A549 (cell line): ENCODE measurements at regions not wholly inside any gene's neighbourhood (a gene's known extent, or its start where the extent isn't known, plus 50 kb on each side); places are given as distances from the start of the nearest gene placed in this dataset.

Experiments
- ATAC-seq, 2 experiments: fragments of 200-7000 bp in 1 of 2; fragments of >200 bp in 1 of 2; cut with Nextera tagmentation in 1 of 2; cut with Tn5 transposase in 1 of 2; 3 replicates each; pipeline versions ENCODE4 v1.8.0 to v1.9.1; 2018 to 2020; ENCODE audit warnings: mild to moderate bottlenecking in 1 of 2, moderate library complexity in 1 of 2
- CTCF ChIA-PET: fragments of 300-600 bp; sonication (Branson Sonifier 250); formaldehyde crosslinking; extraction: SDS; loops from one replicate; lab custom pipeline; 2021; ENCODE audit warnings: antibody characterized with exemption, inconsistent platforms; lab: Yijun Ruan, JAX
- POLR2A ChIA-PET: fragments of 350-600 bp; formaldehyde crosslinking; extraction: SDS; loops from one replicate; lab custom pipeline; 2021; ENCODE audit warnings: antibody characterized with exemption, inconsistent platforms; lab: Yijun Ruan, JAX
- DNase-seq, 2 experiments: peaks; one replicate each; pipeline versions ENCODE4 v3.0.0 to v3.0.0-alpha.2; 2011 to 2016; ENCODE audit warnings: low read depth in 1 of 2, low spot score in 1 of 2
- FAIRE-seq: peaks from 2 replicates; lab custom pipeline; 2011; peaks lifted over from hg19 to GRCh38; lab: Jason Lieb, UNC
- H3K27ac ChIP-seq, 2 experiments: fragments of >200 bp; sonication (Bioruptor Twin); formaldehyde crosslinking; 3 replicates each; pipeline ENCODE4 v1.5.1; 2016 to 2017
- H3K4me1 ChIP-seq: fragments of >200 bp; sonication (Bioruptor Twin); formaldehyde crosslinking; 3 replicates; pipeline ENCODE4 v1.6.1; 2016
- H3K4me2 ChIP-seq: fragments of >200 bp; sonication (Bioruptor Twin); formaldehyde crosslinking; 3 replicates; pipeline ENCODE4 v1.6.1; 2016
- H3K4me3 ChIP-seq: fragments of >200 bp; sonication (Bioruptor Twin); formaldehyde crosslinking; 3 replicates; pipeline ENCODE4 v1.5.1; 2016
- H3K9me3 ChIP-seq: fragments of >200 bp; sonication (Bioruptor Twin); formaldehyde crosslinking; 3 replicates; pipeline ENCODE4 v1.6.1; 2016
- BCL3 ChIP-seq: fragments of >200 bp; sonication (Bioruptor Twin); formaldehyde crosslinking; IDR thresholded peaks from 3 replicates; pipeline ENCODE4 v1.6.1; 2016
- CBX8 ChIP-seq: fragments of 200-600 bp; sonication (generic); IDR thresholded peaks from 2 replicates; pipeline ENCODE4 v1.6.1; 2016
- CTCF ChIP-seq: fragments of >200 bp; sonication (Bioruptor Twin); formaldehyde crosslinking; IDR thresholded peaks from 3 replicates; pipeline ENCODE4 v1.5.1; 2016
- EHMT2 ChIP-seq: fragments of 200-600 bp; sonication (generic); IDR thresholded peaks from 2 replicates; pipeline ENCODE4 v1.6.1; 2016; ENCODE audit warnings: antibody characterized with exemption, low read depth, mild to moderate bottlenecking, moderate library complexity
- ELK1 ChIP-seq: fragments of 150-350 bp; IDR thresholded peaks from 2 replicates; pipeline ENCODE4 v1.6.1; 2014; ENCODE audit warnings: low read depth, mild to moderate bottlenecking, low read length
- ESRRA ChIP-seq: fragments of 150-350 bp; IDR thresholded peaks from 2 replicates; pipeline ENCODE4 v1.6.1; 2014; ENCODE audit warnings: mild to moderate bottlenecking, low read length, borderline replicate concordance
- FOXS1 ChIP-seq: fragments of 250-450 bp; sonication (Bioruptor Pico); IDR thresholded peaks from 2 replicates; pipeline ENCODE4 v1.5.0; 2020; ENCODE audit warnings: mild to moderate bottlenecking, moderate library complexity
- GATA3 ChIP-seq: IDR thresholded peaks from 2 replicates; pipeline ENCODE4 v1.6.1; 2012; ENCODE audit warnings: borderline replicate concordance
- HEYL ChIP-seq: fragments of 250-450 bp; sonication (Bioruptor Pico); IDR thresholded peaks from 2 replicates; pipeline ENCODE4 v1.8.0; 2021; ENCODE audit warnings: mild to moderate bottlenecking, moderate library complexity
- HMGXB4 ChIP-seq: fragments of 250-450 bp; sonication (Bioruptor Pico); IDR thresholded peaks from 2 replicates; pipeline ENCODE4 v1.5.0; 2021; ENCODE audit warnings: mild to moderate bottlenecking, moderate library complexity, borderline replicate concordance
- HOXB13 ChIP-seq: fragments of 250-450 bp; sonication (Bioruptor Pico); IDR thresholded peaks from 2 replicates; pipeline ENCODE4 v1.5.0; 2020; ENCODE audit warnings: low read depth, mild to moderate bottlenecking, moderate library complexity
- JUN ChIP-seq, 2 experiments: fragments of >200 bp; sonication (Bioruptor Twin); formaldehyde crosslinking; IDR thresholded peaks; 2 replicates in 1 of 2; 3 replicates in 1 of 2; pipeline ENCODE4 v1.6.1; 2016 to 2017
- JUNB ChIP-seq: fragments of >200 bp; sonication (Bioruptor Twin); formaldehyde crosslinking; IDR thresholded peaks from 2 replicates; pipeline ENCODE4 v1.6.1; 2016
- KDM1A ChIP-seq: fragments of 200-600 bp; sonication (generic); IDR thresholded peaks from 2 replicates; pipeline ENCODE4 v1.6.1; 2016; ENCODE audit warnings: low read depth, mild to moderate bottlenecking
- MAFK ChIP-seq: fragments of 450-650 bp; IDR thresholded peaks from 2 replicates; pipeline ENCODE4 v1.6.1; 2014; ENCODE audit not compliant: partially characterized antibody
- MAX ChIP-seq: IDR thresholded peaks from 2 replicates; pipeline ENCODE4 v1.6.1; 2012
- MAZ ChIP-seq: fragments of 150-350 bp; IDR thresholded peaks from 2 replicates; pipeline ENCODE4 v1.6.1; 2014; ENCODE audit warnings: antibody characterized with exemption, low read depth, low read length, borderline replicate concordance
- NR3C1 ChIP-seq: fragments of >200 bp; sonication (Bioruptor Twin); formaldehyde crosslinking; IDR thresholded peaks from 3 replicates; pipeline ENCODE4 v1.6.1; 2017
- POLR2AphosphoS2 ChIP-seq: conservative IDR thresholded peaks from 2 replicates; pipeline ENCODE4 v1.6.1; 2012; ENCODE audit warnings: low read length, improper control_type of control experiment, inconsistent platforms
- SMC3 ChIP-seq: fragments of >200 bp; sonication (Bioruptor Twin); formaldehyde crosslinking; IDR thresholded peaks from 3 replicates; pipeline ENCODE4 v1.6.1; 2018; ENCODE audit warnings: inconsistent platforms
- SREBF2 ChIP-seq: fragments of 450-650 bp; IDR thresholded peaks from 2 replicates; pipeline ENCODE4 v1.6.1; 2014; ENCODE audit warnings: mild to moderate bottlenecking, moderate library complexity
- TFCP2L1 ChIP-seq: fragments of 250-450 bp; sonication (Bioruptor Pico); IDR thresholded peaks from 2 replicates; pipeline ENCODE4 v1.5.0; 2021; ENCODE audit warnings: mild to moderate bottlenecking
- ZC3H11A ChIP-seq: fragments of 450-650 bp; IDR thresholded peaks from 2 replicates; pipeline ENCODE4 v1.6.1; 2014; ENCODE audit warnings: antibody characterized with exemption, mild to moderate bottlenecking
- ZFP36 ChIP-seq: fragments of 450-650 bp; IDR thresholded peaks from 2 replicates; pipeline ENCODE4 v1.6.1; 2014; ENCODE audit warnings: borderline replicate concordance; ENCODE audit not compliant: partially characterized antibody
- ZNF302 ChIP-seq: fragments of 250-450 bp; sonication (Bioruptor Pico); IDR thresholded peaks from 2 replicates; pipeline ENCODE4 v1.9.0; 2021; ENCODE audit warnings: inconsistent platforms, mild to moderate bottlenecking, moderate library complexity
- WGBS: methylation state at CpG from one replicate; pipeline ENCODE4 v1.1.6; 2017; ENCODE audit errors: missing lambda C conversion rate; 5-methylcytosine and 5-hydroxymethylcytosine counted together

- H3K27ac ChIP-seq: no peak overlapping the region
- POLR2A ChIA-PET: no interaction called here
- CTCF ChIA-PET: interaction anchor here (0.5 kb wide), 1 partner anchor 182 kb away, joined by 3 read pairs; no protein-coding TSS in a partner anchor
- DNase-seq (no peak), ATAC-seq (peak; percentile 27 to 31; a peak in 3 of 6 replicates), FAIRE-seq (no peak)
- WGBS: 10% methylated on average over 19 of the region's 26 CpGs
- no peaks in the 10 kb centered on the region for H3K4me1 ChIP-seq
- TF ChIP-seq MAFK: no peak
- no peak for TF ChIP-seq ZFP36
- TF ChIP-seq HEYL (CRISPR knock-in tag): no peak
- no peak for TF ChIP-seq BCL3
- no peak for TF ChIP-seq HOXB13 (CRISPR knock-in tag)
- H3K4me2 ChIP-seq: peak overlapping the region; percentile 40; the same call in 2 of the 3 replicates
- no peaks in the 10 kb centered on the region for H3K9me3 ChIP-seq
- H3K4me3 ChIP-seq: no peak overlapping the region
Measured at GRCh38 chr5:1948663-1949191, 66.0 kb upstream of the IRX4 start.

- ATAC-seq (no peak), FAIRE-seq (no peak)
- Histone ChIP-seq H3K4me3 (no peak overlapping the region), H3K9me3 (no peaks in the 10 kb centered on the region), H3K27ac (no peak overlapping the region), H3K4me1 (no peaks in the 10 kb centered on the region)
- ChIA-PET POLR2A (no interaction called here), CTCF (no interaction called here)
- 34% methylated on average over 10 of the region's 10 CpGs for WGBS
- TF ChIP-seq JUN (IDR thresholded peaks at IDR 0.05) (no peak), KDM1A (no peak), ZNF302 (CRISPR knock-in tag) (no peak), SMC3 (no peak), HOXB13 (CRISPR knock-in tag) (no peak), CTCF (no peak), CBX8 (no peak), ZC3H11A (no peak)
- TF ChIP-seq, all 56 proteins: peak for 0
- no peak overlapping the region for H3K4me2 ChIP-seq
- no peak for DNase-seq
Measured at GRCh38 chr5:1948111-1948510, 65.4 kb upstream of the IRX4 start.

GRCh38 chr5:1946776-1947175, 64.1 kb upstream of the IRX4 start:
- no peak for ATAC-seq
- CTCF ChIA-PET: interaction anchor here (1.4 kb wide), 1 partner anchor 10 kb away, joined by 3 read pairs; no protein-coding TSS in a partner anchor
- WGBS: 37% methylated on average over 13 of the region's 13 CpGs
- no peak for DNase-seq
- no peaks in the 10 kb centered on the region for H3K4me1 ChIP-seq
- TF ChIP-seq JUNB (no peak), POLR2AphosphoS2 (no peak)
- TF ChIP-seq, all 56 proteins: peak for 0
- POLR2A ChIA-PET: no interaction called here
- Histone ChIP-seq H3K4me2 (no peak overlapping the region), H3K4me3 (no peak overlapping the region), H3K27ac (no peak overlapping the region), H3K9me3 (no peaks in the 10 kb centered on the region)
- FAIRE-seq: no peak

- no peak overlapping the region for H3K4me2 ChIP-seq
- ATAC-seq (no peak), FAIRE-seq (no peak), DNase-seq (no peak)
- H3K27ac ChIP-seq: no peak overlapping the region
- ChIA-PET CTCF (interaction anchor here (1.4 kb wide), 1 partner anchor 11 kb away, joined by 3 read pairs; no protein-coding TSS in a partner anchor), POLR2A (no interaction called here)
- WGBS: 31% methylated on average over 17 of the region's 17 CpGs
- no peaks in the 10 kb centered on the region for H3K4me1 ChIP-seq
- H3K9me3 ChIP-seq: no peaks in the 10 kb centered on the region
- no peak overlapping the region for H3K4me3 ChIP-seq
- TF ChIP-seq ZFP36 (no peak), MAFK (no peak), NR3C1 (no peak), MAZ (no peak), ELK1 (no peak), CBX8 (no peak), EHMT2 (no peak), ESRRA (no peak), SMC3 (no peak), SREBF2 (no peak), FOXS1 (no peak), GATA3 (no peak), MAX (no peak), TFCP2L1 (CRISPR knock-in tag) (no peak), HMGXB4 (no peak)
Measured at GRCh38 chr5:1946122-1946677, 63.5 kb upstream of the IRX4 start.
